GM23248 (cell line): ENCODE measurements at regions not wholly inside any gene's neighbourhood (a gene's known extent, or its start where the extent isn't known, plus 50 kb on each side); places are given as distances from the start of the nearest gene placed in this dataset.

Experiments
- EZH2 ChIP-seq: fragments of 200-600 bp; sonication (generic); IDR thresholded peaks from 2 replicates; pipeline ENCODE4 v1.6.1; 2018; ENCODE audit warnings: antibody characterized with exemption, mild to moderate bottlenecking; ENCODE audit not compliant: insufficient read depth, poor library complexity, severe bottlenecking
- EZH2phosphoT487 ChIP-seq: fragments of 200-600 bp; sonication (generic); IDR thresholded peaks from 2 replicates; pipeline ENCODE4 v1.6.1; 2018; ENCODE audit warnings: antibody characterized with exemption, moderate library complexity, mild to moderate bottlenecking, low read depth; ENCODE audit not compliant: insufficient read depth

DNA sequence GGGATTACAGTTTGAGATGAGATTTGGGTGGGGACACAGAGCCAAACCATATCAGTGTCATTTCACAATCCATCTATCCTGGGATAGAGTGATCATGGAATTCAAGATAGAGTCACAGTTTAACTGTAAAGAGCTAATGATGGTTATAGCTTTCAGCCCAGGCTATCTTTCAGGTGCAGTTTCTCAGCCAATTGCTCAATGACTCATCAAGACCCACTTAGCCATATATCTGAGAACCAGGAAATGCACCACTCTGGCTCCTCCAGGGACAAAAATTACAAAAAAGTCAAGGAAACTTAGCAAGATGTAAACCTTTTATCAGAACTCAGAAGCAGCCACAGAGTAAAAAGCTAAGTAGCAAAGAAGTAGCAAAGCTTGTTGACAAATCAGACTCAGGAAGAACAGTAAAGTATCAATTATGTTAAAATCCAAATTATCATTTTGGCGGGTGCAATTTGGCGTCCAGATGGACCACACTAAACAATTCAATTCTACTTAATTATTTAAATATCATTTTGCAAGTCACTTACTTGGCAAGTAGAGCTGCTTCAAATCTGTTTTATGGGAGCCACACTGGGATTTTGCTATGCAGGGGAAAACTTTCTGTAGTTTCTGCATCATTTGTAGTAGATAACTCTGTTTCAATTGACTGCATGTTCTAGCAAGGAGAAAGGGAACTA lies 169.4 kb downstream of the TLE1 start:
- TF ChIP-seq EZH2 (no peak), EZH2phosphoT487 (no peak)
